ENCODE measurements at regions not wholly inside any gene's neighbourhood (a gene's known extent, or its start where the extent isn't known, plus 50 kb on each side); places are given as distances from the start of the nearest gene placed in this dataset.
A peak's percentile ranks its signal among the peaks of the same experiment; 100 is the strongest.

DNA sequence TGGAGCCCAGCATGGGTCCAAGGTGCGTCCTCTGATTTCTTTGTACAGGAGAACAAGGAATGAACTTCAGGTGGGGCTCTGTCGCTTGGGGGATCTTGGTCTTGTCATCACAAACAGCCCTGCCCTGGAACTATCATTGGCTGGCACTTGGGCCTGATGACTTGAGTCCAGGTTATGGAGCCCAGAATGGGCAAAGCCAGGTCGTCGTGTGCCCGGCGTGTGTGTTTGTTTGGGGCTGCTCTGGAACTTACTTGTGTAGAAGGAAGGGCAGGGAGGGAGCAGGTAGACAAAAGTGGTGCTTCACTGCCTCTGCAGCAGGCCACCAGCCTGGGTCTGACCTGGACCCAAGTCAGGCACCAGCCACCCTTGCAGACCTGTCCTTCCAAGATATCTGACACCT lies 306.3 kb upstream of the HS6ST1 start:
- intact Hi-C loops (cut with DNase I; ENCODE audit: low total_unique reads): no loop called here
- no peak for TF ChIP-seq POLR2A (IDR thresholded peaks at IDR 0.05)
- no peak for DNase-seq (ENCODE audit: low spot score in 2 of 2)
- H3K4me3 ChIP-seq (ENCODE audit: low read depth, poor library complexity, severe bottlenecking): no peak overlapping the region
- 94 to 96% methylated on average over 6 of the region's 6 CpGs for WGBS, 2 donors

DNA sequence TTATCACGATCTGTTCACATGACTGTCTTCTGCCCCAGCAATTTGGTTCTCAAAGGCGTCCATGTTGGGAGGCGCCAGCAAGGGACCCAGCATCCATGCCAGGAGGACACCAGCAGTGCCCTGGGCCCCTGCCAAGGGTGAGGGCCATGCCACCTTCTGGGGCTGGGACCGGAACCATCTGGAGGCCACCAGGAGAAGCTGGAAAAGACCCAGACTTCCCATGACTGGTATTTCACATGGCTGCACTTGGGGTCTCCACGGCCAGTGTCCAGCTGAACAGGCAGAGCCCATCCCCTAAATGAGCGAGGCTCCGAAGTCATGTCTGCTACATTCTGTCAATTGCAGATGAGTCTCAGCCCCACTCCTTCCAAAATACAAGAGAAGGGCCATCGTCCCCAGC lies 306.8 kb upstream of the HS6ST1 start:
- TF ChIP-seq, protein P1, sequence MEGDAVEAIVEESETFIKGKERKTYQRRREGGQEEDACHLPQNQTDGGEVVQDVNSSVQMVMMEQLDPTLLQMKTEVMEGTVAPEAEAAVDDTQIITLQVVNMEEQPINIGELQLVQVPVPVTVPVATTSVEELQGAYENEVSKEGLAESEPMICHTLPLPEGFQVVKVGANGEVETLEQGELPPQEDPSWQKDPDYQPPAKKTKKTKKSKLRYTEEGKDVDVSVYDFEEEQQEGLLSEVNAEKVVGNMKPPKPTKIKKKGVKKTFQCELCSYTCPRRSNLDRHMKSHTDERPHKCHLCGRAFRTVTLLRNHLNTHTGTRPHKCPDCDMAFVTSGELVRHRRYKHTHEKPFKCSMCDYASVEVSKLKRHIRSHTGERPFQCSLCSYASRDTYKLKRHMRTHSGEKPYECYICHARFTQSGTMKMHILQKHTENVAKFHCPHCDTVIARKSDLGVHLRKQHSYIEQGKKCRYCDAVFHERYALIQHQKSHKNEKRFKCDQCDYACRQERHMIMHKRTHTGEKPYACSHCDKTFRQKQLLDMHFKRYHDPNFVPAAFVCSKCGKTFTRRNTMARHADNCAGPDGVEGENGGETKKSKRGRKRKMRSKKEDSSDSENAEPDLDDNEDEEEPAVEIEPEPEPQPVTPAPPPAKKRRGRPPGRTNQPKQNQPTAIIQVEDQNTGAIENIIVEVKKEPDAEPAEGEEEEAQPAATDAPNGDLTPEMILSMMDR (IDR thresholded peaks at IDR 0.05): no peak
- no peak for TF ChIP-seq POLR2A (IDR thresholded peaks at IDR 0.05)
- intact Hi-C loops (cut with DNase I; ENCODE audit: low total_unique reads): no loop called here
- no peak overlapping the region for H3K4me3 ChIP-seq (ENCODE audit: low read depth, poor library complexity, severe bottlenecking)
- WGBS, 2 donors: 94 to 96% methylated on average over 7 to 8 of the region's 8 CpGs
- DNase-seq (ENCODE audit: low spot score in 2 of 2): no peak

DNA sequence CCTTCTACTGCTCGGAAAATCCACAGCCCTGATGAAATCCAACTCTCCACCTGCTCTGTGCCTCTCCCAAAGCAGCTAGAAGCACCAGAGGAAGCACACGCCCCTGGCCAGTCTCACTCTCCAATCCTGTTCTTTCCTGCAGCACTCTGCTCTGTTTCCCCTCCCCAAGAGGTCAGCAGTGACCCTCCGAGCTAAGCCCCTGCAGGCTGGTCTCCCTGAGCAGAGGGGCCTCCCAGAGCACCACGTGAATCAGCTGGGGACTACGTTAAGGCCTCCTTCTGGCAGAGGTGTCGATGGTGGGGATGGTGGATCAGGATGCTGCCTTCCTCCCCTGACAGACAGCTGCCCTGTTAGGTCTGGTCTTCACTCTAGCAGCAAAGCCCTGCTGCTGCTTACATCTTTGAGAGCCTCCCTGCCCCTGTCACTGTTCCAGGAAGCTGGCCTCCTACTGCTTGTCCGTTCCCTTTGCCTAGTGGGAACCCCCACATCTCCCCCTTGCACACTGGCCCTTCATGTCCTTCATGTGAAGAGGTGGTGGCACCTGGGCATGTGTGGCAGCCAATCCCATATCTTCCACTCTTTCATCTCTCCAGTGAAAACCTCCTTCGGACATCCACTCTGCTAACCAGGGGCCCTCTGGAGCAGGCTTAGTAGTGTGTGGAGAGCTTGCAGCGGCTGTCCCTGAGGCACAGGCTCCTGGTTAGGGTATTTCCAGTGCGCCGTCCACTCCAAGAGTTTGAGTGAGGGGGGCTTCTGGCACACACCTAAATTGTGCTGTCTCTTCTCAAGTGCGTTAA lies 307.5 kb upstream of the HS6ST1 start:
- TF ChIP-seq POLR2A (IDR thresholded peaks at IDR 0.05): no peak
- TF ChIP-seq, protein P1 (IDR thresholded peaks at IDR 0.05): no peak
- WGBS, 2 donors: 94 to 95% methylated on average over 11 to 12 of the region's 12 CpGs
- no peak for DNase-seq (ENCODE audit: low spot score in 2 of 2)
- no peak overlapping the region for H3K4me3 ChIP-seq (ENCODE audit: low read depth, poor library complexity, severe bottlenecking)
- intact Hi-C loops (cut with DNase I; ENCODE audit: low total_unique reads): no loop called here

DNA sequence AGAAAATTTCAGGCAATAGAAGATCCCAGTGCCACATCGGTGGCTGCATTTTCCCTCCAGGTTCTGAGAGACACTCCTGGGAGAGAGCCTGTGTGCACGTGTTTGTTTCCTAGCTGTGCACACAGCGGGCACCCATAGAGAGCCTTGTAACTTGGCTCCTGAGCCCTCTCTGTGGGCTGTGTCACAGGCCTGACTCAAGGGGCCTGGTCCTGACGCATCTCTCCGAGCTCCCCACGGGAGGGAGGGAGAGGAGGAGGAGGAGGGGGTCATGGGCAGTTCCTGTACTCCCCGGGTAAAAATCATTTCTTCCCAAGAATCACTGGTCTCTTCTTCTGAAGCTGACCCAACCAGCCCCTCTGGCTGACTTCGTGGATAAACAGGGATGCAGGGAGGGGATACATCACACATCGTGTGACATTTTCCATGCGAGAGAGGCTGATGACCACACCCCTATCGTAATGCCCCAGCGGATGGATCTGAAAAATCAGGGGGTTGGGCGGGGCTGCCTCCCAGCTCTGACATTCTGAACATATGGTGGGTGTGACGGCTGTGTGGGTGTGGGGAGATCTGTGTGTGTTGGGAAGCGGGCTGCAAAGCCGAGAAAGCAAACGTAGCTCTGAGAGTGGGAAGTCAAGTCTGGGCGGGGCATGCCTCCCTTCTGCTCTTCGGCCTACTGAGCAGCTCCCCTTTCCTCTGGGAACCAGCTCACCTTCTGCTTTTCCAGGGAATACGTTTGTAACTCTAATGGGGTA lies 308.3 kb upstream of the HS6ST1 start:
- intact Hi-C loops (cut with DNase I; ENCODE audit: low total_unique reads): no loop called here
- TF ChIP-seq, protein P1 (IDR thresholded peaks at IDR 0.05): no peak
- no peak for TF ChIP-seq POLR2A (IDR thresholded peaks at IDR 0.05)
- no peak for DNase-seq (ENCODE audit: low spot score in 2 of 2)
- no peak overlapping the region for H3K4me3 ChIP-seq (ENCODE audit: low read depth, poor library complexity, severe bottlenecking)
- 60 to 63% methylated on average over 20 of the region's 20 CpGs for WGBS, 2 donors

DNA sequence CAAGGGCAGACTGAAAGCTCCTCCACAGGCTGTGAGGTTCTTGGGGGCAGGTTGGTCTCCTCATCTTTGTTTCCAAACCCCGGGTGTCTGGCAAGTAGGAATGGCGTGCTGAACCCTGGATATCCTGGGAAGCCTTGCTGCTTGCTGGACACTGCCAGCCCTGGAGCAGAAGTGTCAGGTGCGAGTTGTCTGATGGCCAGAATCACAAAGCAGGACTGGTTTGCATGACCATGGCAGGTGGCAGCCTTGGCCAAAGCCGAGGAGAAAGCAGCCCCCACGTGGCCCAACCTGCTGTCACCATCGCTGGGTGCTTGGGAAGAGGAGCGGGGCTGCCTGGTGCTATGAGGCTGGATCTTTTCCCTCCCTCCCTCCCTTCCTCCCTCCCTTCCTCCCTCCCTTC lies 309.5 kb upstream of the HS6ST1 start:
- WGBS, 2 donors: 94 to 95% methylated on average over 7 of the region's 7 CpGs
- H3K4me3 ChIP-seq (ENCODE audit: low read depth, poor library complexity, severe bottlenecking): no peak overlapping the region
- DNase-seq (ENCODE audit: low spot score in 2 of 2): peak in 1 of 2 donors; percentile 37
- intact Hi-C loops (cut with DNase I; ENCODE audit: low total_unique reads): no loop called here
- TF ChIP-seq POLR2A (IDR thresholded peaks at IDR 0.05): no peak
- TF ChIP-seq, protein P1 (IDR thresholded peaks at IDR 0.05): no peak

DNA sequence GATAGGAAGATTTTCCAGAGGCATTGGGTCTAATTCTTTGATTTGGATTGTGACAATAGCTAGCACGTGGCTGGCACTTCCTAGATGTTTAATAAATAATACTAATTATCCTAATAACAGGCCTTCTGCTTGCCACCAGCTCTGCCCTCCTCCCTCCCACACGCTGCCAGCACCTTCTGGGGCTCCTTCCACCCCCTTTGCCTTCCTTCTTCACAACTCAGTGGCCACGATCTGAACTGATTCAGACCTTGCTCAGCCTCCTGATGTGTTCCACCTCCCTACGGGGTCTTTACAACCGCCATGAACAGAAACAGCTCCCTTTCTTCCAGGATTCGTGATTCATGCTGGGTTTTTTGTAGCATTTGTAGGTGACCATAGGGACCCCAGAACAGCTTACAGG lies 310.3 kb upstream of the HS6ST1 start:
- 83 to 90% methylated on average over 6 of the region's 6 CpGs for WGBS, 2 donors
- intact Hi-C loops (cut with DNase I; ENCODE audit: low total_unique reads): no loop called here
- no peak for TF ChIP-seq POLR2A (IDR thresholded peaks at IDR 0.05)
- TF ChIP-seq, protein P1 (IDR thresholded peaks at IDR 0.05): no peak

More for the DNA sequence above, 310.3 kb upstream of the HS6ST1 start:
- no peak overlapping the region for H3K4me3 ChIP-seq (ENCODE audit: low read depth, poor library complexity, severe bottlenecking)
- DNase-seq (ENCODE audit: low spot score in 2 of 2): peak in 1 of 2 donors; percentile 29

Data from lower leg skin (tissue), 4 donors.